ENCODE measurements at regions not wholly inside any gene's neighbourhood (a gene's known extent, or its start where the extent isn't known, plus 50 kb on each side); places are given as distances from the start of the nearest gene placed in this dataset.
"Not testable (repeated sequence)": the region's sequence is repeated elsewhere in the genome, so short reads cannot be mapped to it uniquely, and the experiment has no call there.

- DNase-seq (ENCODE audit: insufficient read length) (no peak), FAIRE-seq (no peak)
- TF ChIP-seq POLR2AphosphoS5 (IDR thresholded peaks at IDR 0.05; ENCODE audit: low read depth, low read length), result no peak
- TF ChIP-seq POLR2A (IDR thresholded peaks at IDR 0.05; ENCODE audit: low read depth, low read length), result no peak
- no peak for TF ChIP-seq TAF1 (IDR thresholded peaks at IDR 0.05; ENCODE audit: borderline replicate concordance, low read depth, low read length)
Measured at GRCh38 chr18:42514512-42514911, 559.5 kb downstream of the PIK3C3 start.

- TF ChIP-seq POLR2AphosphoS5 (IDR thresholded peaks at IDR 0.05; ENCODE audit: low read depth, low read length) (no peak), TAF1 (IDR thresholded peaks at IDR 0.05; ENCODE audit: borderline replicate concordance, low read depth, low read length) (no peak), POLR2A (IDR thresholded peaks at IDR 0.05; ENCODE audit: low read depth, low read length) (no peak)
- FAIRE-seq, result no peak
- no peak for DNase-seq (ENCODE audit: insufficient read length)
Measured at GRCh38 chr18:42517896-42518295, 562.9 kb downstream of the PIK3C3 start.

- not testable (repeated sequence) for FAIRE-seq; DNase-seq (ENCODE audit: insufficient read length)
Measured at GRCh38 chr18:42518331-42518730, 563.3 kb downstream of the PIK3C3 start.

GRCh38 chr18:42520138-42520537 is 565.1 kb downstream of the PIK3C3 start:
- TF ChIP-seq TAF1 (IDR thresholded peaks at IDR 0.05; ENCODE audit: borderline replicate concordance, low read depth, low read length) (no peak), POLR2A (IDR thresholded peaks at IDR 0.05; ENCODE audit: low read depth, low read length) (no peak), POLR2AphosphoS5 (IDR thresholded peaks at IDR 0.05; ENCODE audit: low read depth, low read length) (no peak)
- no peak for FAIRE-seq
- no peak for DNase-seq (ENCODE audit: insufficient read length)

- no peak for FAIRE-seq
- no peak for TF ChIP-seq POLR2A (IDR thresholded peaks at IDR 0.05; ENCODE audit: low read depth, low read length)
- TF ChIP-seq TAF1 (IDR thresholded peaks at IDR 0.05; ENCODE audit: borderline replicate concordance, low read depth, low read length), result no peak
- TF ChIP-seq POLR2AphosphoS5 (IDR thresholded peaks at IDR 0.05; ENCODE audit: low read depth, low read length), result no peak
- no peak for DNase-seq (ENCODE audit: insufficient read length)
Measured at GRCh38 chr18:42525905-42526304, 570.9 kb downstream of the PIK3C3 start.

- TF ChIP-seq TAF1 (IDR thresholded peaks at IDR 0.05; ENCODE audit: borderline replicate concordance, low read depth, low read length) (no peak), POLR2A (IDR thresholded peaks at IDR 0.05; ENCODE audit: low read depth, low read length) (no peak), POLR2AphosphoS5 (IDR thresholded peaks at IDR 0.05; ENCODE audit: low read depth, low read length) (no peak)
- DNase-seq (ENCODE audit: insufficient read length), result no peak
- FAIRE-seq, result no peak
Measured at GRCh38 chr18:42527766-42528165, 572.7 kb downstream of the PIK3C3 start.

GRCh38 chr18:42530276-42530675 is 575.2 kb downstream of the PIK3C3 start:
- TF ChIP-seq POLR2AphosphoS5 (IDR thresholded peaks at IDR 0.05; ENCODE audit: low read depth, low read length) (no peak), TAF1 (IDR thresholded peaks at IDR 0.05; ENCODE audit: borderline replicate concordance, low read depth, low read length) (no peak), POLR2A (IDR thresholded peaks at IDR 0.05; ENCODE audit: low read depth, low read length) (no peak)
- DNase-seq (ENCODE audit: insufficient read length) (no peak), FAIRE-seq (no peak)

- FAIRE-seq (no peak), DNase-seq (ENCODE audit: insufficient read length) (no peak)
- TF ChIP-seq POLR2A (IDR thresholded peaks at IDR 0.05; ENCODE audit: low read depth, low read length) (no peak), POLR2AphosphoS5 (IDR thresholded peaks at IDR 0.05; ENCODE audit: low read depth, low read length) (no peak), TAF1 (IDR thresholded peaks at IDR 0.05; ENCODE audit: borderline replicate concordance, low read depth, low read length) (no peak)
Measured at GRCh38 chr18:42532119-42532518, 577.1 kb downstream of the PIK3C3 start.

- FAIRE-seq, result no peak
- DNase-seq (ENCODE audit: insufficient read length), result no peak
- TF ChIP-seq POLR2AphosphoS5 (IDR thresholded peaks at IDR 0.05; ENCODE audit: low read depth, low read length) (no peak), POLR2A (IDR thresholded peaks at IDR 0.05; ENCODE audit: low read depth, low read length) (no peak), TAF1 (IDR thresholded peaks at IDR 0.05; ENCODE audit: borderline replicate concordance, low read depth, low read length) (no peak)
Measured at GRCh38 chr18:42533009-42533575, 578.1 kb downstream of the PIK3C3 start.

- no peak for FAIRE-seq
- TF ChIP-seq POLR2A (IDR thresholded peaks at IDR 0.05; ENCODE audit: low read depth, low read length) (no peak), TAF1 (IDR thresholded peaks at IDR 0.05; ENCODE audit: borderline replicate concordance, low read depth, low read length) (no peak), POLR2AphosphoS5 (IDR thresholded peaks at IDR 0.05; ENCODE audit: low read depth, low read length) (no peak)
- DNase-seq (ENCODE audit: insufficient read length), result no peak
Measured at GRCh38 chr18:42533616-42534015, 578.6 kb downstream of the PIK3C3 start.

- no peak for FAIRE-seq
- TF ChIP-seq TAF1 (IDR thresholded peaks at IDR 0.05; ENCODE audit: borderline replicate concordance, low read depth, low read length), result no peak
- no peak for DNase-seq (ENCODE audit: insufficient read length)
Measured at GRCh38 chr18:42534313-42534712, 579.3 kb downstream of the PIK3C3 start.

- no peak for TF ChIP-seq POLR2AphosphoS5 (IDR thresholded peaks at IDR 0.05; ENCODE audit: low read depth, low read length)
- no peak for TF ChIP-seq POLR2A (IDR thresholded peaks at IDR 0.05; ENCODE audit: low read depth, low read length)
- no peak for TF ChIP-seq TAF1 (IDR thresholded peaks at IDR 0.05; ENCODE audit: borderline replicate concordance, low read depth, low read length)
- FAIRE-seq, result no peak
- no peak for DNase-seq (ENCODE audit: insufficient read length)
Measured at GRCh38 chr18:42536442-42536841, 579.0 kb downstream of the RIT2 start.

- no peak for DNase-seq (ENCODE audit: insufficient read length)
- no peak for FAIRE-seq
- TF ChIP-seq TAF1 (IDR thresholded peaks at IDR 0.05; ENCODE audit: borderline replicate concordance, low read depth, low read length) (no peak), POLR2AphosphoS5 (IDR thresholded peaks at IDR 0.05; ENCODE audit: low read depth, low read length) (no peak), POLR2A (IDR thresholded peaks at IDR 0.05; ENCODE audit: low read depth, low read length) (no peak)
Measured at GRCh38 chr18:42537291-42537690, 578.2 kb downstream of the RIT2 start.

Measured in GM12892 (cell line).